ENCODE measurements at regions not wholly inside any gene's neighbourhood (a gene's known extent, or its start where the extent isn't known, plus 50 kb on each side); places are given as distances from the start of the nearest gene placed in this dataset.

DNA sequence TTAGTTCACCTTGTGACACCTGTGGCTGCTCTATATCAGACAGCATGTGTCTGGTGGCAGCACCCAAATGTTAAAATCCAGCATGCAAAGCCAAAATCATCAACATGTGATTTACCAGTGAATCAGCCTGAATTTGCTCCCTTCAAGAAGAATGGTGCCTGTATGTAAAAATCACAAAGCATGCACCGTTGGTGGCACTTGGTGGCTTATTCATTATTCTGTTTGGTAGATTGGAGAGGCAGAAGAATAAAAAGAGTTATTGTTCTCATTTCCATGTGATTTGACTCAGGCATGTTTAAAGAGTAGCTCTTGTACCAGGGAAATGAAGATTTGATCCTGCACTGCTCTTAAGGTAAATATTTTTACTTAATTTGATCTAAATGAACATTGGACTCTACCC lies 143.9 kb upstream of the MPPED2 start:
- Mint-ChIP-seq H3K27ac (no peak overlapping the region), H3K9me3 (peaks cover 0 to 17% (median 2%) of the 10 kb centered on the region in 5 donors), H3K4me3 (no peak overlapping the region), H3K36me3 (no peaks in the 10 kb centered on the region), H3K27me3 (no peaks in the 10 kb centered on the region), H3K4me1 (no peaks in the 10 kb centered on the region)
- ChIA-PET POLR2A (no interaction called here), CTCF (no interaction called here)
- Histone ChIP-seq H3K27ac (ENCODE audit: low read depth, low read length) (no peak overlapping the region), H3K4me3 (ENCODE audit: low read length) (no peak overlapping the region), H3K36me3 (ENCODE audit: insufficient read depth, low read length) (no peaks in the 10 kb centered on the region), H3K4me1 (ENCODE audit: insufficient read depth, low read length) (no peaks in the 10 kb centered on the region), H3K9me3 (ENCODE audit: low read length) (no peaks in the 10 kb centered on the region), H3K27me3 (ENCODE audit: insufficient read depth, low read length, poor library complexity, severe bottlenecking) (no peaks in the 10 kb centered on the region)
- no peak for DNase-seq

DNA sequence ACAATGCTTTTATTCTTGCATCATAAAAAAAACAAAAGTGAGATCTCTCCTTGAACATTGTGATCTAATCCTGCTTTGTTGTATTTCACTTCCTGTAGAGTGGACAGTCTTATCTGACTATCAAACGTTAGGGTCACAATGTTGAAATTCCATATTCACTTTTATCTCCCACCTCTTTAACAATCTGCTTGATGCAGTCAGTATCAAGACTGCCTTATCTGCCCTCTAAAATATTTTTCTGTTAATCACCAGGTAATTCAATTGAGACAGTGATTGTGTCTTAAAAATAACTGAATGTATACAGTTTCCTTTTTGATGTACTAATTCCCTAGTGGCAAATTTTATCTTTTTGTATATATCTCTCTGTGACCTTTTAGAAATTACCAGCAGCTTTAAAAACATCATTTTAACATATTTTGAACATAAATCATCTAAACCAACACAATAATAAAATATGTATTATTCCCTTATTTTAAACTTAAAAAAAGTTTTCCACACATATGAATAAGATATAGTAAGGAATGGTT lies 143.1 kb upstream of the MPPED2 start:
- peaks cover 0 to 17% (median 2%) of the 10 kb centered on the region in 5 donors for H3K9me3 Mint-ChIP-seq
- H3K36me3 Mint-ChIP-seq: no peaks in the 10 kb centered on the region
- H3K4me3 ChIP-seq (ENCODE audit: low read length): no peak overlapping the region
- ChIA-PET CTCF (no interaction called here), POLR2A (no interaction called here)
- H3K27ac Mint-ChIP-seq: no peak overlapping the region
- H3K27me3 ChIP-seq (ENCODE audit: insufficient read depth, low read length, poor library complexity, severe bottlenecking): no peaks in the 10 kb centered on the region
- H3K9me3 ChIP-seq (ENCODE audit: low read length): no peaks in the 10 kb centered on the region
- no peaks in the 10 kb centered on the region for H3K4me1 ChIP-seq (ENCODE audit: insufficient read depth, low read length)
- no peak overlapping the region for H3K4me3 Mint-ChIP-seq
- no peaks in the 10 kb centered on the region for H3K4me1 Mint-ChIP-seq
- no peak overlapping the region for H3K27ac ChIP-seq (ENCODE audit: low read depth, low read length)
- no peak for DNase-seq
- no peaks in the 10 kb centered on the region for H3K27me3 Mint-ChIP-seq
- H3K36me3 ChIP-seq (ENCODE audit: insufficient read depth, low read length): no peaks in the 10 kb centered on the region

DNA sequence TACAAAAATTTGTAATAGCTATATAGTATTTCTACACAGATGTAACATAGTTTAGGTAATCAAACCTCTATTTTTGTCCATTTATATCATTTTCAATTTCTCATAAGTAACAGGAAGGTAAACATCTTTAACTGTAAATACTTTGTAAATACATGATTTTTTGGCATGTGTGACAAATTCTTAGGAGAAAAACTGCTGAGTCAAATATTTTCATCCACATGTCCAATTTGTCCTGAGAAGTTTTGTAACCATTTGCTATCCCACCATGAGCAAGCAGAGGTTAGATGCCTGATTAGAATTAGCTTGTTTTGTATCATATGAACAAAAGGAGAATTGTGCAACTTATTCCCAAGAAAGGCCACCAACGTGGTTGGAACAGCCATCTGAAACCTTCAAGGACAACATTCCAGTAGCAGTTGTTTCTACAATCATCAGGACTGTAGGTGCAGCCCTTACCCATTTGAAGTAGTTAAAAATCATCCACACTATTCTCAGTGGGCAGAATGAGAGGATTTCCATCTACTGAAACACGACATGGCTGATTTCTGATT lies 139.6 kb upstream of the MPPED2 start:
- H3K4me1 ChIP-seq (ENCODE audit: insufficient read depth, low read length): no peaks in the 10 kb centered on the region
- ChIA-PET POLR2A (no interaction called here), CTCF (no interaction called here)
- Mint-ChIP-seq H3K9me3 (peaks cover 0 to 20% (median 2%) of the 10 kb centered on the region in 5 donors), H3K36me3 (no peaks in the 10 kb centered on the region), H3K4me3 (no peak overlapping the region), H3K4me1 (no peaks in the 10 kb centered on the region), H3K27ac (no peak overlapping the region), H3K27me3 (no peaks in the 10 kb centered on the region)
- H3K27me3 ChIP-seq (ENCODE audit: insufficient read depth, low read length, poor library complexity, severe bottlenecking): no peaks in the 10 kb centered on the region
- no peak overlapping the region for H3K27ac ChIP-seq (ENCODE audit: low read depth, low read length)
- no peaks in the 10 kb centered on the region for H3K36me3 ChIP-seq (ENCODE audit: insufficient read depth, low read length)
- H3K4me3 ChIP-seq (ENCODE audit: low read length): no peak overlapping the region
- no peaks in the 10 kb centered on the region for H3K9me3 ChIP-seq (ENCODE audit: low read length)
- DNase-seq: no peak

DNA sequence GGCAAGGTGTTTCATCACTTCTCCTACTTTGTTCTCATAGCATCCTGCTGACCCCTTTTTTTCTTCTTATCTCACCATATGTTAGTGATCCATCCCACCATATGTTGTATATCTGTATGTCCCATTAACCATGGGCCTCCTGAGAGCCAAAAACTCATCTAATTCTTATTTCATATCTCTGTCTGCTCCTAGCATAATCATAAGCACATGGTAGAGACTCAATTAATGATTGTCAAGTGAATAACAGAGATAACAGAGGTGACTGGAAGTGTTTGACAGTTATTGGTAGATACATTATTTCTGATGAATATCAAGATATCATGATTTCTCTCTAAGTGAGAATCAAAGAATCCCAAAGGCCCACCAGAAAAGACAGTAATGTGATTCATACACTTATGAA lies 138.1 kb upstream of the MPPED2 start:
- DNase-seq: no peak
- ChIA-PET POLR2A (no interaction called here), CTCF (no interaction called here)
- Mint-ChIP-seq H3K27ac (no peak overlapping the region), H3K4me3 (no peak overlapping the region), H3K9me3 (peaks cover 0 to 15% (median 1%) of the 10 kb centered on the region in 5 donors), H3K36me3 (no peaks in the 10 kb centered on the region), H3K4me1 (no peaks in the 10 kb centered on the region), H3K27me3 (no peaks in the 10 kb centered on the region)
- H3K27me3 ChIP-seq (ENCODE audit: insufficient read depth, low read length, poor library complexity, severe bottlenecking): no peaks in the 10 kb centered on the region
- H3K4me3 ChIP-seq (ENCODE audit: low read length): no peak overlapping the region
- no peaks in the 10 kb centered on the region for H3K4me1 ChIP-seq (ENCODE audit: insufficient read depth, low read length)
- no peaks in the 10 kb centered on the region for H3K36me3 ChIP-seq (ENCODE audit: insufficient read depth, low read length)
- no peak overlapping the region for H3K27ac ChIP-seq (ENCODE audit: low read depth, low read length)
- no peaks in the 10 kb centered on the region for H3K9me3 ChIP-seq (ENCODE audit: low read length)

DNA sequence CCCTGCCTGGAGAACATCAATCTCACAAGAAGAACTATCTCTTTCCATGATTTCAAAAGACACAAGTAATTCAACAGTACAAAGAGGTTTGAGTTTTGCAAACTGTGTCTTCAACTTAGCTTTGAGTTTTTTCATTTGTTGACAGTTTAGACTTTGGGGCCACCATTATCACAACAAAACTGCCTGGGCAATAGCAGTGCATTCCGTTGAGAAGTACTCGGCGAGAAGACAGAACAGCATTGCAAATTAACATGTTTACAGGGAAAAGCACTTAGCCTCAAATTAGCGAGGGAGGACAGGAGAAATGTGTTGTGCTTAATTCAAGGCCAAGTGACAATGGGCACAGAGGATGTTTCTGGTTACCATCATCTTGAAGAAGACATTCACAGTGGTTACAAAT lies 133.2 kb upstream of the MPPED2 start:
- POLR2A ChIA-PET: no interaction called here
- peaks cover 0 to 6% (median 0%) of the 10 kb centered on the region in 5 donors for H3K9me3 Mint-ChIP-seq
- H3K27ac Mint-ChIP-seq: no peak overlapping the region
- CTCF ChIA-PET: interaction anchor here (1.3 kb wide), 1 partner anchor 13 kb away, joined by 3 read pairs; no protein-coding TSS in a partner anchor
- H3K4me1 Mint-ChIP-seq: no peaks in the 10 kb centered on the region
- Histone ChIP-seq H3K27me3 (ENCODE audit: insufficient read depth, low read length, poor library complexity, severe bottlenecking) (no peaks in the 10 kb centered on the region), H3K27ac (ENCODE audit: low read depth, low read length) (no peak overlapping the region), H3K9me3 (ENCODE audit: low read length) (no peaks in the 10 kb centered on the region), H3K4me3 (ENCODE audit: low read length) (no peak overlapping the region), H3K36me3 (ENCODE audit: insufficient read depth, low read length) (no peaks in the 10 kb centered on the region), H3K4me1 (ENCODE audit: insufficient read depth, low read length) (no peaks in the 10 kb centered on the region)
- H3K4me3 Mint-ChIP-seq: no peak overlapping the region
- H3K36me3 Mint-ChIP-seq: no peaks in the 10 kb centered on the region
- no peaks in the 10 kb centered on the region for H3K27me3 Mint-ChIP-seq
- no peak for DNase-seq

DNA sequence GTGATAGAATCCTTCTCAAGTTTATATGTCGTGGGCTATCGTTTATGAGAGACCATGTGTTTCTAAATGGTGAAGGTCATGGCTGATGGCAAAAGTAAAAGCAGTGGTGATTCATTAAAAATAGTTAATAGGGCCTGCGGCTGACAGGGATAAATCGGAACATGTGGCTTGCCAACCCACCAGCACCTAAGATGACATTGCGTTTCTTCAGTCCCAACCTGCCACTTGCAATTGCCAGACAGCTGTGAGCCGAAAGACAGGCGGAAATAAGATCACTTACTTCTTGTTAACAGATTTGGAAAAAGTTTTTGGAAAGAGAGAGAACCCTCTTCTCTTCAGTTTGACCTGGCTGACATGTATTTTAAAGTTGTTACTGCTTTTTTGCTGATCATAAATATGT lies 131.5 kb upstream of the MPPED2 start:
- DNase-seq: no peak
- Mint-ChIP-seq H3K27me3 (no peaks in the 10 kb centered on the region), H3K27ac (no peak overlapping the region), H3K9me3 (peaks cover 0 to 5% (median 0%) of the 10 kb centered on the region in 5 donors), H3K4me3 (no peak overlapping the region), H3K36me3 (no peaks in the 10 kb centered on the region), H3K4me1 (no peaks in the 10 kb centered on the region)
- no peak overlapping the region for H3K27ac ChIP-seq (ENCODE audit: low read depth, low read length)
- no peak overlapping the region for H3K4me3 ChIP-seq (ENCODE audit: low read length)
- no peaks in the 10 kb centered on the region for H3K9me3 ChIP-seq (ENCODE audit: low read length)
- no peaks in the 10 kb centered on the region for H3K27me3 ChIP-seq (ENCODE audit: insufficient read depth, low read length, poor library complexity, severe bottlenecking)
- H3K36me3 ChIP-seq (ENCODE audit: insufficient read depth, low read length): no peaks in the 10 kb centered on the region
- POLR2A ChIA-PET: no interaction called here
- CTCF ChIA-PET: no interaction called here
- no peaks in the 10 kb centered on the region for H3K4me1 ChIP-seq (ENCODE audit: insufficient read depth, low read length)

DNA sequence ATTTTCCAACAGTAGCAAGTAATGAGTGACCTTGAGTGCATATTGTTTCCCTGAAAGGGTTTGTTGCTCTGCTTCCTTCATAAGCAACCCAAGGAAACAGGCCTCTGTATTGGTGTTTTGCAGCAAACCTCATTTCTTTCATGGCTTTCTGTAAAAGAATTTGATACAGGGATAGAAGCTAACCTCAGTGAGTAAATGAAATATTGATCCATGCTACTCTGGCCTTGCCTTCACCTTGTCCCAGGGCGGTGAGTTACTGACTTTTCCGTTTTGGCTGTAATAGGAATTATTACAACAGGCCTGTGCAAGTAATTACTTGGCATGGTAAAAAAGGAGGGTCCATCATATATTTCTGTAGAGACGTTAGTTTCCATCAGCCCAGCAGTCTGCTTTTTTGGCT lies 130.9 kb upstream of the MPPED2 start:
- H3K27me3 ChIP-seq (ENCODE audit: insufficient read depth, low read length, poor library complexity, severe bottlenecking): no peaks in the 10 kb centered on the region
- peaks cover 0 to 5% (median 0%) of the 10 kb centered on the region in 5 donors for H3K9me3 Mint-ChIP-seq
- no peaks in the 10 kb centered on the region for H3K27me3 Mint-ChIP-seq
- no peak overlapping the region for H3K4me3 ChIP-seq (ENCODE audit: low read length)
- no peaks in the 10 kb centered on the region for H3K4me1 ChIP-seq (ENCODE audit: insufficient read depth, low read length)
- no peaks in the 10 kb centered on the region for H3K4me1 Mint-ChIP-seq
- H3K4me3 Mint-ChIP-seq: no peak overlapping the region
- H3K27ac ChIP-seq (ENCODE audit: low read depth, low read length): no peak overlapping the region
- ChIA-PET POLR2A (no interaction called here), CTCF (no interaction called here)
- H3K27ac Mint-ChIP-seq: no peak overlapping the region
- no peaks in the 10 kb centered on the region for H3K36me3 ChIP-seq (ENCODE audit: insufficient read depth, low read length)
- no peaks in the 10 kb centered on the region for H3K9me3 ChIP-seq (ENCODE audit: low read length)
- no peaks in the 10 kb centered on the region for H3K36me3 Mint-ChIP-seq
- no peak for DNase-seq

DNA sequence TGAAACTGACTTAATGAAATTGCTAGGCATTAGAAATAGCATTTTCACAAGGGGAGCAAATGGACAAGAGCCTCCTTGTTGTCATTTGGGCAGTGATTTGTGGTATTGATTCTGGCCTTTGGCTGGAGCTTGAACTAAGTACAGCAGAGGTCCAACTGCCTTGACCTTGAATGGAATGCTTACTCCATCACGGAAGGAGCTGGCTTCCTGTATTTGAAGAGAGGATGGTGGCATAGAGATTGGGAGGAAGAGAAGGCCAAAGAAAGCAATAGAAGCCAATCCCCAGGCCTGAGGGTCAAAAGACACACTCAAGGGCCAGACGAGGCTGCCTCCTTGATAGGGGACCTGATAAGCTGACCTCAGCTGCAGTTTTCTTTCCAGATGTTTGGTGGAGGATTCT lies 126.6 kb upstream of the MPPED2 start:
- H3K27ac Mint-ChIP-seq: no peak overlapping the region
- H3K27me3 Mint-ChIP-seq: peaks cover 0 to 1% of the 10 kb centered on the region in 2 donors
- ChIA-PET CTCF (no interaction called here), POLR2A (no interaction called here)
- no peaks in the 10 kb centered on the region for H3K9me3 ChIP-seq (ENCODE audit: low read length)
- no peaks in the 10 kb centered on the region for H3K36me3 Mint-ChIP-seq
- DNase-seq: no peak
- H3K27ac ChIP-seq (ENCODE audit: low read depth, low read length): no peak overlapping the region
- H3K4me3 ChIP-seq (ENCODE audit: low read length): no peak overlapping the region
- no peaks in the 10 kb centered on the region for H3K27me3 ChIP-seq (ENCODE audit: insufficient read depth, low read length, poor library complexity, severe bottlenecking)
- no peaks in the 10 kb centered on the region for H3K4me1 Mint-ChIP-seq
- peaks cover 0 to 7% (median 3%) of the 10 kb centered on the region in 5 donors for H3K9me3 Mint-ChIP-seq
- no peaks in the 10 kb centered on the region for H3K4me1 ChIP-seq (ENCODE audit: insufficient read depth, low read length)
- no peaks in the 10 kb centered on the region for H3K36me3 ChIP-seq (ENCODE audit: insufficient read depth, low read length)
- no peak overlapping the region for H3K4me3 Mint-ChIP-seq

DNA sequence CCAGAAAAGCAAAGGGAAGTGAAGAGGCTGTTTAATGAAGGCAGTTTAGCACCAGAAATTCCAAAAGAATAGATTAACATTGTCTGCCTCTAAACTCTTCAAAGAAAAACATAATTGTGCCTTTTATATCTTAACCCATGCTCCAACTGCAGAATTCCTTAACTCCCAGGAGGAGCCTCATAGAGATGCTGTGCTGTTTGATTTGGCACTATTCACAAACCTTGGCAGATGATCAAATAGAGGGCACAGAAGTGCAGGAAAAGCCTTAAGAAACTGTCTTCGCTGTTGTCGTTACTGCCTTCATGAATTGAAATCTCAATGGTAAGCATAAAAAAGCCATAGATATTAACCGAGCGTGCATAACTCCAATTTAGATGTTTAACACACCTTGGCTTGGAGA lies 124.1 kb upstream of the MPPED2 start:
- H3K27ac ChIP-seq (ENCODE audit: low read depth, low read length): no peak overlapping the region
- ChIA-PET CTCF (no interaction called here), POLR2A (no interaction called here)
- H3K9me3 ChIP-seq (ENCODE audit: low read length): no peaks in the 10 kb centered on the region
- no peaks in the 10 kb centered on the region for H3K27me3 ChIP-seq (ENCODE audit: insufficient read depth, low read length, poor library complexity, severe bottlenecking)
- no peak for DNase-seq
- Mint-ChIP-seq H3K36me3 (no peaks in the 10 kb centered on the region), H3K27me3 (peaks cover 0 to 1% of the 10 kb centered on the region in 2 donors), H3K27ac (no peak overlapping the region), H3K9me3 (peaks cover 0 to 7% (median 3%) of the 10 kb centered on the region in 5 donors), H3K4me1 (no peaks in the 10 kb centered on the region), H3K4me3 (no peak overlapping the region)
- H3K36me3 ChIP-seq (ENCODE audit: insufficient read depth, low read length): no peaks in the 10 kb centered on the region
- no peaks in the 10 kb centered on the region for H3K4me1 ChIP-seq (ENCODE audit: insufficient read depth, low read length)
- H3K4me3 ChIP-seq (ENCODE audit: low read length): no peak overlapping the region
